HepG2 (cell line): ENCODE measurements at regions not wholly inside any gene's neighbourhood (a gene's known extent, or its start where the extent isn't known, plus 50 kb on each side); places are given as distances from the start of the nearest gene placed in this dataset.

Experiments
- ATAC-seq: fragments of 200-7000 bp; cut with Tn5 transposase; 3 replicates; pipeline ENCODE4 v1.9.1; 2020; ENCODE audit warnings: mild to moderate bottlenecking, moderate library complexity
- BruUV-seq: library from RNA; stranded (reverse); fragments of 400-500 nt; replicated peaks from 2 replicates; lab custom pipeline; 2021; lab: Mats Ljungman, UMichigan
- CTCF ChIA-PET: fragments of 300-600 bp; formaldehyde crosslinking; extraction: SDS; loops from one replicate; lab custom pipeline; 2021; ENCODE audit warnings: low total read pairs, inconsistent platforms, low intra/inter-chr PET ratio; lab: Yijun Ruan, JAX
- POLR2A ChIA-PET: fragments of 350-600 bp; sonication (Branson Sonifier 250); formaldehyde crosslinking; loops from one replicate; lab custom pipeline; 2020; ENCODE audit warnings: antibody characterized with exemption, inconsistent platforms; lab: Yijun Ruan, JAX
- DNase-seq: peaks from one replicate; pipeline ENCODE4 v3.0.0-alpha.2; 2015; ENCODE audit warnings: low spot score
- FAIRE-seq: peaks from 3 replicates; lab custom pipeline; 2011; peaks lifted over from hg19 to GRCh38; lab: Jason Lieb, UNC
- H2AFZ ChIP-seq: one replicate; pipeline ENCODE4 v1.6.1; 2011; ENCODE audit warnings: low read length, inconsistent platforms
- H3K27ac ChIP-seq: fragments of 300-600 bp; 3 replicates; pipeline ENCODE4 v1.8.0; 2011; ENCODE audit warnings: mixed run types, mild to moderate bottlenecking, mixed read lengths, low read length, inconsistent platforms; ENCODE audit not compliant: insufficient read depth; ENCODE audit errors: extremely low read length
- H3K27me3 ChIP-seq, 2 experiments: fragments of 200-600 bp in 1 of 2; 2 replicates in 1 of 2; 3 replicates in 1 of 2; pipeline versions ENCODE4 v1.6.0 to v1.8.0; 2011; ENCODE audit warnings: low read length in 2 of 2, mild to moderate bottlenecking in 2 of 2, moderate library complexity in 2 of 2, inconsistent platforms in 1 of 2; ENCODE audit not compliant: insufficient read depth in 2 of 2, control insufficient read depth in 1 of 2
- H3K36me3 ChIP-seq, 2 experiments: fragments of 200-600 bp in 1 of 2; replicated peaks in 1 of 2; 2 replicates in 1 of 2; 3 replicates in 1 of 2; pipeline versions ENCODE4 v1.5.1 to v1.8.0; 2011; ENCODE audit warnings: low read length in 2 of 2, inconsistent platforms in 1 of 2; ENCODE audit not compliant: insufficient read depth in 2 of 2, control insufficient read depth in 1 of 2
- H3K4me1 ChIP-seq: 2 replicates; pipeline ENCODE4 v1.5.1; 2012; ENCODE audit warnings: low read length, inconsistent platforms; ENCODE audit not compliant: insufficient read depth
- H3K4me2 ChIP-seq: 2 replicates; pipeline ENCODE4 v1.6.0; 2011; ENCODE audit warnings: low read depth, low read length, inconsistent platforms
- H3K4me3 ChIP-seq, 3 experiments: fragments of 200-600 bp in 1 of 3; sonication (generic), shearing (Covaris generic) in 1 of 3; replicated peaks in 1 of 3; 2 replicates each; pipeline ENCODE4 v1.5.1; 2011 to 2016; ENCODE audit warnings: low read length in 3 of 3, inconsistent platforms in 2 of 3, low read depth in 2 of 3, mild to moderate bottlenecking in 2 of 3, control low read depth in 1 of 3, mixed read lengths in 1 of 3; ENCODE audit not compliant: insufficient read depth in 1 of 3
- H3K79me2 ChIP-seq: one replicate; pipeline ENCODE4 v1.6.1; 2011; ENCODE audit warnings: low read length, inconsistent platforms; ENCODE audit not compliant: insufficient read depth
- H3K9ac ChIP-seq: 2 replicates; pipeline ENCODE4 v1.6.0; 2011; ENCODE audit warnings: mild to moderate bottlenecking, low read depth, low read length, inconsistent platforms; ENCODE audit not compliant: insufficient read depth
- H3K9me3 ChIP-seq: 2 replicates; pipeline ENCODE4 v1.5.1; 2012; ENCODE audit warnings: mild to moderate bottlenecking, low read length
- H4K20me1 ChIP-seq: 2 replicates; pipeline ENCODE4 v1.6.0; 2011; ENCODE audit warnings: inconsistent platforms, mild to moderate bottlenecking, low read length, moderate library complexity; ENCODE audit not compliant: insufficient read depth
- ATF5 ChIP-seq: sonication (generic); formaldehyde crosslinking; IDR thresholded peaks from 2 replicates; pipeline ENCODE4 v1.4.0; 2020; ENCODE audit warnings: mild to moderate bottlenecking, low read depth, missing genetic modification reagents
- CEBPB ChIP-seq: IDR thresholded peaks from 2 replicates; pipeline ENCODE4 v1.6.1; 2011; ENCODE audit warnings: low read depth, low read length, improper control_type of control experiment, borderline replicate concordance
- DZIP1 ChIP-seq: sonication (generic); formaldehyde crosslinking; IDR thresholded peaks from 2 replicates; pipeline ENCODE4 v1.5.0; 2020; ENCODE audit warnings: mild to moderate bottlenecking, missing genetic modification reagents
- ELF1 ChIP-seq: sonication (generic); formaldehyde crosslinking; IDR thresholded peaks from 2 replicates; pipeline ENCODE4 v1.4.0; 2020; ENCODE audit warnings: missing genetic modification reagents
- HMGXB3 ChIP-seq: sonication (generic); formaldehyde crosslinking; IDR thresholded peaks from 2 replicates; pipeline ENCODE4 v1.4.0; 2020; ENCODE audit warnings: missing genetic modification reagents, borderline replicate concordance
- HOXA9 ChIP-seq: sonication (generic); formaldehyde crosslinking; IDR thresholded peaks from 2 replicates; pipeline ENCODE4 v1.8.1; 2022; ENCODE audit warnings: missing genetic modification reagents, mild to moderate bottlenecking, moderate library complexity, borderline replicate concordance
- PAF1 ChIP-seq: IDR thresholded peaks from 2 replicates; pipeline ENCODE4 v1.6.1; 2016; ENCODE audit warnings: missing genetic modification reagents, missing compliant biosample characterization
- PHB2 ChIP-seq: fragments of 450-650 bp; IDR thresholded peaks from 2 replicates; pipeline ENCODE4 v1.6.1; 2018; ENCODE audit not compliant: partially characterized antibody
- REXO4 ChIP-seq: sonication (generic); formaldehyde crosslinking; IDR thresholded peaks from 2 replicates; pipeline ENCODE4 v1.8.0; 2022; ENCODE audit warnings: missing genetic modification reagents, mild to moderate bottlenecking, borderline replicate concordance
- SIX1 ChIP-seq: sonication (generic); formaldehyde crosslinking; IDR thresholded peaks from 2 replicates; pipeline ENCODE4 v1.4.0; 2020; ENCODE audit warnings: missing genetic modification reagents, borderline replicate concordance
- XBP1 ChIP-seq: sonication (generic); formaldehyde crosslinking; IDR thresholded peaks from 2 replicates; pipeline ENCODE4 v1.5.0; 2020; ENCODE audit warnings: missing genetic modification reagents
- ZBTB3 ChIP-seq: sonication (generic); formaldehyde crosslinking; IDR thresholded peaks from 2 replicates; pipeline ENCODE4 v1.4.0; 2020; ENCODE audit warnings: low read depth, mild to moderate bottlenecking, moderate library complexity, missing genetic modification reagents, borderline replicate concordance
- ZFY ChIP-seq: sonication (generic); formaldehyde crosslinking; IDR thresholded peaks from 2 replicates; pipeline ENCODE4 v1.4.0; 2020; ENCODE audit warnings: missing genetic modification reagents
- ZNF274 ChIP-seq: sonication (generic); formaldehyde crosslinking; IDR thresholded peaks from 2 replicates; pipeline ENCODE4 v1.5.1; 2020; ENCODE audit warnings: mild to moderate bottlenecking, missing genetic modification reagents
- ZUFSP ChIP-seq: sonication (generic); formaldehyde crosslinking; IDR thresholded peaks from 2 replicates; pipeline ENCODE4 v1.9.0; 2021; ENCODE audit warnings: missing genetic modification reagents, mild to moderate bottlenecking, borderline replicate concordance
- WGBS: methylation state at CpG from one replicate; pipeline ENCODE4 v1.1.6; 2017; ENCODE audit warnings: low lambda C conversion rate; 5-methylcytosine and 5-hydroxymethylcytosine counted together
- in situ Hi-C: cut with HindIII; loops from 2 replicates; pipeline ENCODE4 v1.10.0; 2017; ENCODE audit warnings: low pct_unique_long_range_greater_than_20kb; ENCODE audit not compliant: extremely low pct_ligation_motif_present
- intact Hi-C: fragments of 100-400 bp; cut with micrococcal nuclease; formaldehyde crosslinking; loops from one replicate; pipeline ENCODE4 v1.10.0; 2022; ENCODE audit not compliant: unreplicated experiment

GRCh38 chr3:76352051-76352450, 566.7 kb upstream of the ZNF717 start:
- intact Hi-C loops (no loop called here), in situ Hi-C loops (no loop called here)
- no TSS peak for BruUV-seq
- DNase-seq: no peak
- Histone ChIP-seq H3K27ac (no peak overlapping the region), H3K79me2 (no peaks in the 10 kb centered on the region), H3K9me3 (no peaks in the 10 kb centered on the region), H3K4me2 (no peak overlapping the region), H3K9ac (no peak overlapping the region), H3K4me3 (no peak overlapping the region), H3K4me1 (peaks cover 11% of the 10 kb centered on the region), H4K20me1 (no peaks in the 10 kb centered on the region), H2AFZ (no peak overlapping the region), H3K27me3 (no peaks in the 10 kb centered on the region), H3K36me3 (no peaks in the 10 kb centered on the region)
- ATAC-seq: no peak
- FAIRE-seq: no peak
- ChIA-PET POLR2A (no interaction called here), CTCF (no interaction called here)
- whole genome bisulfite sequencing: 11% methylated on average over 1 of the region's 1 CpG
- no peak for TF ChIP-seq REXO4 (CRISPR knock-in tag)
- TF ChIP-seq ZUFSP: no peak
- TF ChIP-seq ZNF274 (CRISPR knock-in tag): no peak
- no peak for TF ChIP-seq HMGXB3 (CRISPR knock-in tag)
- no peak for TF ChIP-seq PHB2
- no peak for TF ChIP-seq HOXA9 (CRISPR knock-in tag)
- TF ChIP-seq XBP1 (CRISPR knock-in tag): no peak
- no peak for TF ChIP-seq CEBPB
- TF ChIP-seq PAF1 (CRISPR knock-in tag): no peak
- no peak for TF ChIP-seq SIX1 (CRISPR knock-in tag)
- no peak for TF ChIP-seq DZIP1
- TF ChIP-seq ZBTB3 (CRISPR knock-in tag): no peak
- no peak for TF ChIP-seq ELF1 (CRISPR knock-in tag)
- no peak for TF ChIP-seq ATF5 (CRISPR knock-in tag)
- no peak for TF ChIP-seq ZFY (CRISPR knock-in tag)
